ENCODE measurements at regions not wholly inside any gene's neighbourhood (a gene's known extent, or its start where the extent isn't known, plus 50 kb on each side); places are given as distances from the start of the nearest gene placed in this dataset.

GRCh38 chr10:14468023-14468441, 137.3 kb upstream of the FRMD4A start:
- no peak overlapping the region for H3K4me3 ChIP-seq (ENCODE audit: low read depth, low read length)
- TF ChIP-seq CTCF (IDR thresholded peaks at IDR 0.05; ENCODE audit: insufficient read depth, low read depth, low read length): no peak
- DNase-seq (ENCODE audit: low read depth): no peak

GRCh38 chr10:14466257-14466656, 135.5 kb upstream of the FRMD4A start:
- no peak for DNase-seq (ENCODE audit: low read depth)
- no peak overlapping the region for H3K4me3 ChIP-seq (ENCODE audit: low read depth, low read length)
- TF ChIP-seq CTCF (IDR thresholded peaks at IDR 0.05; ENCODE audit: insufficient read depth, low read depth, low read length): no peak

GRCh38 chr10:14460447-14460846, 129.7 kb upstream of the FRMD4A start:
- no peak overlapping the region for H3K4me3 ChIP-seq (ENCODE audit: low read depth, low read length)
- no peak for TF ChIP-seq CTCF (IDR thresholded peaks at IDR 0.05; ENCODE audit: insufficient read depth, low read depth, low read length)
- DNase-seq (ENCODE audit: low read depth): no peak

GRCh38 chr10:14459665-14460064, 128.9 kb upstream of the FRMD4A start:
- no peak for TF ChIP-seq CTCF (IDR thresholded peaks at IDR 0.05; ENCODE audit: insufficient read depth, low read depth, low read length)
- no peak for DNase-seq (ENCODE audit: low read depth)
- no peak overlapping the region for H3K4me3 ChIP-seq (ENCODE audit: low read depth, low read length)

- DNase-seq (ENCODE audit: low read depth): no peak
- H3K4me3 ChIP-seq (ENCODE audit: low read depth, low read length): no peak overlapping the region
- no peak for TF ChIP-seq CTCF (IDR thresholded peaks at IDR 0.05; ENCODE audit: insufficient read depth, low read depth, low read length)
These were observed 126.1 kb upstream of the FRMD4A start for GRCh38 chr10:14456870-14457266.

GRCh38 chr10:14456218-14456869, 125.6 kb upstream of the FRMD4A start:
- DNase-seq (ENCODE audit: low read depth): no peak
- no peak for TF ChIP-seq CTCF (IDR thresholded peaks at IDR 0.05; ENCODE audit: insufficient read depth, low read depth, low read length)
- no peak overlapping the region for H3K4me3 ChIP-seq (ENCODE audit: low read depth, low read length)

GRCh38 chr10:14454629-14455028, 123.9 kb upstream of the FRMD4A start:
- H3K4me3 ChIP-seq (ENCODE audit: low read depth, low read length): no peak overlapping the region
- no peak for DNase-seq (ENCODE audit: low read depth)
- TF ChIP-seq CTCF (IDR thresholded peaks at IDR 0.05; ENCODE audit: insufficient read depth, low read depth, low read length): no peak
